ENCODE measurements at regions not wholly inside any gene's neighbourhood (a gene's known extent, or its start where the extent isn't known, plus 50 kb on each side); places are given as distances from the start of the nearest gene placed in this dataset.

DNA sequence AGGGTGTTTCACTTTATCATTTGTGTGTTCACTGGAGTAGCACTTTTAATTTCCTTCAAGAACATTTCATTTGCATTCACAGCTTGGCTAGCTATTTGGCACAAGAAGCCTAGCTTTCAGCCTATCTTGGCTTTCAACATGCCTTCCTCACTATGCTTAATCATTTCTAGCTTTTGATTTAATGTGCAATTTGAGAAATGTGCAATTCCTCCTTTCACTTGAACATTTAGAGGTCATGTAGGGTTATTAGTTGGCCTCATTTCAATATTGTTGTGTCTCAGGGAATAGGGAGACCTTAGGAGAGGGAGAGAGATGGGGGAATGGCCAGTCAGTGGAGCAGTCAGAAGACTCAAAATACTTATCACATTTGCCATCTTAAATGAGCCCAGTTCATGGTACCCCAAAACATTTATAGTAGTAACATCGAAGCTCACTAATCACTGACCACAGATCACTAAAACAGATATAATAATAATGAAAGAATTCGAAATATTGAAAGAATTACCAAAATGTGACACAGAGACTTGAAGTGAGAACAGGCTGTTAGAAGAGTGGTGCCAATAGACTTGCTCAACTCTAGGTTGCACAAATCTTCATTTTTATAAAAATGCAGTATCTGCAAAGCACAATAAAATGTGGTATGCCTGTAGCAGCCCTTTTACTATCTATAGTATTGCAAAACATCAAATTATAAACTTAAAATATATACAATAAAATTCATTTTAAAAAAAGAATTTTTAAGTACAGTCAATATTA, 561.2 kb downstream of the METTL4 start:
- TF ChIP-seq, protein P1, sequence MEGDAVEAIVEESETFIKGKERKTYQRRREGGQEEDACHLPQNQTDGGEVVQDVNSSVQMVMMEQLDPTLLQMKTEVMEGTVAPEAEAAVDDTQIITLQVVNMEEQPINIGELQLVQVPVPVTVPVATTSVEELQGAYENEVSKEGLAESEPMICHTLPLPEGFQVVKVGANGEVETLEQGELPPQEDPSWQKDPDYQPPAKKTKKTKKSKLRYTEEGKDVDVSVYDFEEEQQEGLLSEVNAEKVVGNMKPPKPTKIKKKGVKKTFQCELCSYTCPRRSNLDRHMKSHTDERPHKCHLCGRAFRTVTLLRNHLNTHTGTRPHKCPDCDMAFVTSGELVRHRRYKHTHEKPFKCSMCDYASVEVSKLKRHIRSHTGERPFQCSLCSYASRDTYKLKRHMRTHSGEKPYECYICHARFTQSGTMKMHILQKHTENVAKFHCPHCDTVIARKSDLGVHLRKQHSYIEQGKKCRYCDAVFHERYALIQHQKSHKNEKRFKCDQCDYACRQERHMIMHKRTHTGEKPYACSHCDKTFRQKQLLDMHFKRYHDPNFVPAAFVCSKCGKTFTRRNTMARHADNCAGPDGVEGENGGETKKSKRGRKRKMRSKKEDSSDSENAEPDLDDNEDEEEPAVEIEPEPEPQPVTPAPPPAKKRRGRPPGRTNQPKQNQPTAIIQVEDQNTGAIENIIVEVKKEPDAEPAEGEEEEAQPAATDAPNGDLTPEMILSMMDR (IDR thresholded peaks at IDR 0.05), result no peak
- Histone ChIP-seq H3K27ac (no peak overlapping the region), H3K4me3 (no peak overlapping the region), H3K36me3 (no peaks in the 10 kb centered on the region), H3K9me3 (no peaks in the 10 kb centered on the region), H3K4me1 (no peaks in the 10 kb centered on the region), H3K27me3 (no peaks in the 10 kb centered on the region)
- no peak for DNase-seq (ENCODE audit: low spot score in 2 of 2)
- intact Hi-C loops (cut with DNase I), result no loop called here

DNA sequence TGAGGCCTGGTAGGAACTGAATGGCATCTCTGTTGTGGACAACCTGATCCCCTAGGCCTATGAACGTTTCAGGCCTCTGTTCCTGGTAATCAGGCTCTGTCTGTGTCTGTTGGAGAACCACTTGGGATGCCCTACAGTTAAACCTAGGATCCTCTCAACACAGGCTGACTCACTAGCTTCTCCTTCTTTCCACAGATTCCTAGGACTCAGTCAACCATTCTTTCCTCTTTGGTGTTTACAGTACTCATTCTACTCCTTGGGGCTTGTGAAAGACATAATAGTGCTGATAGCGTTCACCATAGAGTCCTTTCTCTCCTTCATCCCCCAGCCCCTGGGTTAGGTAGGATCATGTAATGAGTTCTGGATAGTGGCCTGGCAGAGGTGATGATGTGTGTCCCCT, 544.3 kb downstream of the METTL4 start:
- Histone ChIP-seq H3K27me3 (no peaks in the 10 kb centered on the region), H3K27ac (no peak overlapping the region), H3K4me3 (no peak overlapping the region), H3K36me3 (no peaks in the 10 kb centered on the region), H3K4me1 (no peaks in the 10 kb centered on the region), H3K9me3 (no peaks in the 10 kb centered on the region)
- TF ChIP-seq, protein P1 (IDR thresholded peaks at IDR 0.05), result no peak
- intact Hi-C loops (cut with DNase I), result no loop called here
- no peak for DNase-seq (ENCODE audit: low spot score in 2 of 2)

DNA sequence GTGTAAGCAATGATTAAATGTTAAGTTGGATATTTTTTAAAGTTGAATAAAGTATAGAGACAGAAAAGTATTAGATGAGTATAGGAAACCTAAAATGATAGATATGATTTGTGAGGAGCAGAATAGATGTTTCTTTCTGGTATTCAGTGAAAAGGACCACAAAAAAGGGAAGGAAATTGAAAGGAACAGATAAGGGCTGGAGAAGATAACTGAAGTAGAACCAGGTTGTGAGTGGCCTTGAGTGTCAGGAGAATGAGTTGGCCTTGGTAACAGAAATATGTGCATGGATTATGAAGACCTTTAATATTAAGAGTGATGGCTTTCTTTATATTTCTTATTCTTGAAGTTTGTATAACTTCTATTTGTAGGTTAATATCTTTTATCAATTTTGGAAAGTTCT, 543.5 kb downstream of the METTL4 start:
- no peaks in the 10 kb centered on the region for H3K9me3 ChIP-seq
- no peaks in the 10 kb centered on the region for H3K27me3 ChIP-seq
- TF ChIP-seq, protein P1 (IDR thresholded peaks at IDR 0.05), result no peak
- H3K4me3 ChIP-seq, result no peak overlapping the region
- intact Hi-C loops (cut with DNase I), result no loop called here
- no peak for DNase-seq (ENCODE audit: low spot score in 2 of 2)
- no peaks in the 10 kb centered on the region for H3K36me3 ChIP-seq
- no peaks in the 10 kb centered on the region for H3K4me1 ChIP-seq
- no peak overlapping the region for H3K27ac ChIP-seq

DNA sequence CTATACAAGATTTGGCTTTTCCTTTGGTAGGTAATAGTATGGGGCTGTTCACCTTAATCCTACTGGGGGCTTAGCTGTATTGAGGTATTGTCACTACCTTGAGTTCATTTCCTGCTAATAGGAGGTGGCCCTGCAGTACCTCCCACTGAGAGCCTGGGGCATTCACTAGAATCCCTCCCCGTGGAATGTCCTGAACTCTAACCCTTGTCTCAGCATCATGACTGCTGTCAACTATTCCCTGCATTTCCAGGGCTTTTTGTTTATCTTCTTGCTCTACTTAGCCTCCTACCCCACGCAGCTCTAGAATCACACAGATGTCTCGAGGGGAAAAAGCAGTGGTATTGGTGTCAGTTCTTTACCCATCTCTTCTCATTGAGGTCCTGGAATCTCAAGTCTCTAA, 542.3 kb downstream of the METTL4 start:
- Histone ChIP-seq H3K4me3 (no peak overlapping the region), H3K4me1 (no peaks in the 10 kb centered on the region), H3K27ac (no peak overlapping the region), H3K9me3 (no peaks in the 10 kb centered on the region), H3K27me3 (no peaks in the 10 kb centered on the region), H3K36me3 (no peaks in the 10 kb centered on the region)
- DNase-seq (ENCODE audit: low spot score in 2 of 2), result no peak
- intact Hi-C loops (cut with DNase I), result no loop called here
- TF ChIP-seq, protein P1 (IDR thresholded peaks at IDR 0.05), result no peak

DNA sequence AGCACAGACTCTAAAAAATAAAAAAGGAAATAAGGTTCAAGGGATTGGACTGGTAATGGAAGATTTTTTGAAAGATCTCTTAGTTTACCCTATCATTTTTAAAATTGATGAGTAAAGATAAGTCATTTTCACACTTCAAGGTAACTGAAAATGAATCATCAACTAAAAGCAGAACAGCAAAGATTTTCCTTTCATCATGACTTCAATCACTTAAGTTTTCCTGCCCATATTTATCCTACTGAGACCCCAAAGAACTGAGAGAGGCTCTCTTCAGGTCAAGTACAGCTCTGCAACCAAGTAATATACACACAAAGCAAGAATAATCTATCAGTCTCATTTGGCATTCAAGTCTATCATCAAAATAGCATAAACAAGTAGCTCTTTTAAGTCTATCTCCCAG, 540.7 kb downstream of the METTL4 start:
- intact Hi-C loops (cut with DNase I), result no loop called here
- H3K4me1 ChIP-seq, result no peaks in the 10 kb centered on the region
- no peaks in the 10 kb centered on the region for H3K36me3 ChIP-seq
- TF ChIP-seq, protein P1 (IDR thresholded peaks at IDR 0.05), result no peak
- H3K9me3 ChIP-seq, result no peaks in the 10 kb centered on the region
- H3K27ac ChIP-seq, result no peak overlapping the region
- DNase-seq (ENCODE audit: low spot score in 2 of 2), result no peak
- no peak overlapping the region for H3K4me3 ChIP-seq
- no peaks in the 10 kb centered on the region for H3K27me3 ChIP-seq

DNA sequence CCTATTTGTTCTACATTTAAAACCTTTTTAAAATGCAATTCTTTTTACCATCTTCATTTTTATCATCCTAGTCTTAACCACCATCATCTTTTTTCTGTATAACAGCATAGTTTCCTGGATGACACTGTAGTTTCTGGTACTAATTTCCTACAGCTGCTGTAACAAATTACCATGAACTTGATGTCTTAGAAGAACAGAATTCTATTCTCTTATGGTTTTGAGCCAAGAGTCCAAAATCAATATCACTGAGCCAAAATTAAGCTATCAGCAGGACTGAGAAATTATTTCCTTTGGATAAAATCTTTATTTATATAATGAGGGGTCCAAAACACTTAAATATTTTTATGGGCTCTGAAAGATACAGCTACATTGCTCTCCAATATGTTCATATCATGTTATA, 539.3 kb downstream of the METTL4 start:
- Histone ChIP-seq H3K36me3 (no peaks in the 10 kb centered on the region), H3K4me1 (no peaks in the 10 kb centered on the region), H3K27me3 (no peaks in the 10 kb centered on the region), H3K27ac (no peak overlapping the region), H3K4me3 (no peak overlapping the region), H3K9me3 (no peaks in the 10 kb centered on the region)
- intact Hi-C loops (cut with DNase I), result no loop called here
- TF ChIP-seq, protein P1 (IDR thresholded peaks at IDR 0.05), result no peak
- DNase-seq (ENCODE audit: low spot score in 2 of 2), result no peak

Data from ascending aorta (tissue), 2 donors.